DND-41 (cell line): ENCODE measurements at regions not wholly inside any gene's neighbourhood (a gene's known extent, or its start where the extent isn't known, plus 50 kb on each side); places are given as distances from the start of the nearest gene placed in this dataset.
"Not testable (repeated sequence)": the region's sequence is repeated elsewhere in the genome, so short reads cannot be mapped to it uniquely, and the experiment has no call there.

ENCODE experiments used
- ATAC-seq: fragments of 200-7000 bp; cut with Tn5 transposase; 3 replicates; pipeline ENCODE4 v1.9.1; 2021; ENCODE audit warnings: low read depth; ENCODE audit not compliant: insufficient read depth
- DNase-seq: peaks from one replicate; pipeline ENCODE4 v3.0.0-alpha.2; 2020
- H2AFZ ChIP-seq: 2 replicates; pipeline ENCODE4 v1.6.0; 2012; ENCODE audit warnings: low read depth, low read length
- H3K27ac ChIP-seq: 2 replicates; pipeline ENCODE4 v1.5.1; 2012; ENCODE audit warnings: low read length, inconsistent platforms
- H3K27me3 ChIP-seq: fragments of 200-600 bp; sonication (generic); 2 replicates; pipeline ENCODE4 v1.6.0; 2012; ENCODE audit warnings: low read length, mild to moderate bottlenecking, inconsistent platforms; ENCODE audit not compliant: insufficient read depth, poor library complexity
- H3K36me3 ChIP-seq: 2 replicates; pipeline ENCODE4 v1.5.1; 2012; ENCODE audit warnings: low read length, inconsistent platforms; ENCODE audit not compliant: insufficient read depth
- H3K4me1 ChIP-seq: 2 replicates; pipeline ENCODE4 v1.5.1; 2012; ENCODE audit warnings: mild to moderate bottlenecking, low read length; ENCODE audit not compliant: insufficient read depth
- H3K4me2 ChIP-seq: 2 replicates; pipeline ENCODE4 v1.6.0; 2012; ENCODE audit warnings: mild to moderate bottlenecking, moderate library complexity, low read length, inconsistent platforms; ENCODE audit not compliant: insufficient read depth
- H3K4me3 ChIP-seq, 2 experiments: fragments of 200-600 bp in 1 of 2; shearing (Covaris generic) in 1 of 2; 2 replicates each; pipeline ENCODE4 v1.5.1; 2012 to 2016; ENCODE audit warnings: inconsistent platforms in 2 of 2, low read length in 2 of 2, mild to moderate bottlenecking in 2 of 2, low read depth in 1 of 2, moderate library complexity in 1 of 2
- H3K79me2 ChIP-seq: 2 replicates; pipeline ENCODE4 v1.6.0; 2012; ENCODE audit warnings: low read length, inconsistent platforms; ENCODE audit not compliant: insufficient read depth
- H3K9ac ChIP-seq: 2 replicates; pipeline ENCODE4 v1.6.0; 2012; ENCODE audit warnings: low read depth, mild to moderate bottlenecking, inconsistent platforms, low read length, moderate library complexity
- H3K9me3 ChIP-seq: 2 replicates; pipeline ENCODE4 v1.5.1; 2012; ENCODE audit warnings: low read length, moderate library complexity, mild to moderate bottlenecking, inconsistent platforms; ENCODE audit not compliant: insufficient read depth, severe bottlenecking
- H4K20me1 ChIP-seq: 2 replicates; pipeline ENCODE4 v1.6.0; 2012; ENCODE audit warnings: low read length; ENCODE audit not compliant: insufficient read depth
- EZH2 ChIP-seq: IDR thresholded peaks from 3 replicates; pipeline ENCODE4 v1.6.1; 2012; ENCODE audit warnings: borderline replicate concordance, low read depth, mild to moderate bottlenecking, moderate library complexity, low read length, inconsistent platforms; ENCODE audit not compliant: severe bottlenecking
- TF ChIP-seq, protein P1 (sequence below): IDR thresholded peaks from 2 replicates; pipeline ENCODE4 v1.5.1; 2012; ENCODE audit warnings: borderline replicate concordance, low read length, moderate library complexity, mild to moderate bottlenecking; ENCODE audit not compliant: poor library complexity, severe bottlenecking; ENCODE audit errors: extremely low read depth

- Histone ChIP-seq H4K20me1 (no peaks in the 10 kb centered on the region), H3K27me3 (no peaks in the 10 kb centered on the region), H2AFZ (no peak overlapping the region), H3K36me3 (no peaks in the 10 kb centered on the region), H3K4me3 (no peak overlapping the region), H3K27ac (no peak overlapping the region), H3K9ac (no peak overlapping the region), H3K4me2 (no peak overlapping the region), H3K4me1 (no peaks in the 10 kb centered on the region), H3K9me3 (no peaks in the 10 kb centered on the region), H3K79me2 (no peaks in the 10 kb centered on the region)
- ATAC-seq (no peak), DNase-seq (no peak)
- TF ChIP-seq, protein P1, sequence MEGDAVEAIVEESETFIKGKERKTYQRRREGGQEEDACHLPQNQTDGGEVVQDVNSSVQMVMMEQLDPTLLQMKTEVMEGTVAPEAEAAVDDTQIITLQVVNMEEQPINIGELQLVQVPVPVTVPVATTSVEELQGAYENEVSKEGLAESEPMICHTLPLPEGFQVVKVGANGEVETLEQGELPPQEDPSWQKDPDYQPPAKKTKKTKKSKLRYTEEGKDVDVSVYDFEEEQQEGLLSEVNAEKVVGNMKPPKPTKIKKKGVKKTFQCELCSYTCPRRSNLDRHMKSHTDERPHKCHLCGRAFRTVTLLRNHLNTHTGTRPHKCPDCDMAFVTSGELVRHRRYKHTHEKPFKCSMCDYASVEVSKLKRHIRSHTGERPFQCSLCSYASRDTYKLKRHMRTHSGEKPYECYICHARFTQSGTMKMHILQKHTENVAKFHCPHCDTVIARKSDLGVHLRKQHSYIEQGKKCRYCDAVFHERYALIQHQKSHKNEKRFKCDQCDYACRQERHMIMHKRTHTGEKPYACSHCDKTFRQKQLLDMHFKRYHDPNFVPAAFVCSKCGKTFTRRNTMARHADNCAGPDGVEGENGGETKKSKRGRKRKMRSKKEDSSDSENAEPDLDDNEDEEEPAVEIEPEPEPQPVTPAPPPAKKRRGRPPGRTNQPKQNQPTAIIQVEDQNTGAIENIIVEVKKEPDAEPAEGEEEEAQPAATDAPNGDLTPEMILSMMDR, result no peak
- TF ChIP-seq EZH2, result no peak
Measured at GRCh38 chr14:40218282-40218941, 786.2 kb upstream of the FBXO33 start.

GRCh38 chr14:40216976-40217375 lies 784.7 kb upstream of the FBXO33 start:
- no peak overlapping the region for H3K27ac ChIP-seq
- no peak overlapping the region for H3K4me2 ChIP-seq
- H3K79me2 ChIP-seq, result no peaks in the 10 kb centered on the region
- DNase-seq, result no peak
- no peak overlapping the region for H3K9ac ChIP-seq
- no peak overlapping the region for H2AFZ ChIP-seq
- no peaks in the 10 kb centered on the region for H3K9me3 ChIP-seq
- H3K36me3 ChIP-seq, result no peaks in the 10 kb centered on the region
- no peak for TF ChIP-seq EZH2
- no peaks in the 10 kb centered on the region for H4K20me1 ChIP-seq
- no peak for ATAC-seq
- no peaks in the 10 kb centered on the region for H3K4me1 ChIP-seq
- H3K27me3 ChIP-seq, result no peaks in the 10 kb centered on the region
- H3K4me3 ChIP-seq, result no peak overlapping the region

DNA sequence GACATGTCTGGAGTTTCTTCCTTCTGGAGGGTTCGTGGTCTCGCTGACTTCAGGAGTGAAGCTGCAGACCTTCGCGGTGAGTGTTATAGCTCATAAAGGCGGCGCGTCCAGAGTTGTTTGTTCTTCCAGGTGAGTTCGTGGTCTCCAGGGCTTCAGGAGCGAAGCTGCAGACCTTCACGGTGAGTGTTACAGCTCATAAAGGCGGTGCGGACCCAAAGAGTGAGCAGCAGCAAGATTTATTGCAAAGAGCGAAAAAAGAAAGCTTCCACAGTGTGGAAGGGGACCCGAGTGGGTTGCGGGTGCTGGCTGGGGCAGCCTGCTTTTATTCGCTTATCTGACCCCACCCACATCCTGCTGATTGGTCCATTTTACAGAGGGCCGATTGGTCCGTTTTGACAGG lies 784.2 kb upstream of the FBXO33 start:
- not testable (repeated sequence) for H3K4me3 ChIP-seq, H3K36me3 ChIP-seq, H3K27me3 ChIP-seq, H4K20me1 ChIP-seq, H3K4me2 ChIP-seq, ATAC-seq, H3K79me2 ChIP-seq, DNase-seq, H2AFZ ChIP-seq, H3K9me3 ChIP-seq, H3K27ac ChIP-seq, H3K4me1 ChIP-seq, H3K9ac ChIP-seq

- no peaks in the 10 kb centered on the region for H3K9me3 ChIP-seq
- no peak overlapping the region for H3K4me2 ChIP-seq
- no peaks in the 10 kb centered on the region for H3K36me3 ChIP-seq
- DNase-seq (no peak), ATAC-seq (no peak)
- TF ChIP-seq, protein P1, result no peak
- TF ChIP-seq EZH2, result no peak
- no peaks in the 10 kb centered on the region for H3K79me2 ChIP-seq
- H3K4me3 ChIP-seq, result no peak overlapping the region
- no peak overlapping the region for H3K9ac ChIP-seq
- no peak overlapping the region for H2AFZ ChIP-seq
- no peaks in the 10 kb centered on the region for H3K4me1 ChIP-seq
- H3K27me3 ChIP-seq, result no peaks in the 10 kb centered on the region
- no peak overlapping the region for H3K27ac ChIP-seq
- no peaks in the 10 kb centered on the region for H4K20me1 ChIP-seq
Measured at GRCh38 chr14:40213701-40214100, 781.5 kb upstream of the FBXO33 start.
